ENCODE measurements at regions not wholly inside any gene's neighbourhood (a gene's known extent, or its start where the extent isn't known, plus 50 kb on each side); places are given as distances from the start of the nearest gene placed in this dataset.
"Not testable (repeated sequence)": the region's sequence is repeated elsewhere in the genome, so short reads cannot be mapped to it uniquely, and the experiment has no call there.

DNA sequence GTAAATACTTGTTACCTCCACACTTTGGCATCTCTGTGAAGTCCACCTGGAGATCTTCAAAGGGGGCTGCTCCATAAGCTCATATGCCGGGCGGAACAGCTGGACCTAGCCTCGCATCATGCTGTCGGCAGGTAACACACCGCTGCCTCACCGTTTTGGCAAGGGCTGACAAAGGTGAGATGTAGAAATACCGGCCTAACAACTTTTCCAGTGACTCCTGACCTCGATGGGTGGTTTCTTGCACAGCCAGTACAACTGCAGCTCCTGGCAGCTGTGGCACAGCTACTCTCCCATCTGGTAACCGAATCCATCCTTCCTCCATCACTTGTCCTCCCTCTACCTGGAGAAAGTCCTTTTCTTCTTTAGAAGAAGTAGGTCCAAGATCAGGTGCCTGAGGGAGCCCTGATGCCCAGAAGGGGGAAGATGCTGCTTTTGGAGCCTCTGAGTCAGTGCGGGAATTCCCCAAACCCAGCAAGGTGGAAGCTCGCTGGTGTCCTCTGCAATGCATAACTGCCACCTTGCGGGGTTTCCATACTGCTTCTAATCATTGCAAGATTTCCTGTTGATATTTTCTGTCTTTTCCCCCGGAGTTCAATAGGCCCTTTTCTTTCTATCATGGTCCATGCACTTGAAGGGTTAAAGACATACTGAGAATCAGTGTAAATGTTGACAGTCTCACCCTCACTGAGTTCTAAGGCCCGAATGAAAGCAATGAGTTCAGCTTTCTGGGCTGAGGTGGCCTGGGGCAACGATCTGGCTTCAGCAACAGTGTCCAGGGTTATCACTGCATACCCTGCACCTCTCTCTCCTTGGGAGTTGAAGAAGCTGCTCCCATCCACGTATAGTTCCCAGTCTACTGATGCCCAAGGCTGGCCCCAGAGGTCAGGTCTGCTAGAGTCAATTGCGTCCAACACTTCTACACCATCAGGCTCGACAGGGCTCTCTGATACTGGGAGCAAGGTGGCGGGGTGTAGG lies 52.9 kb upstream of the ALDH3B2 start:
- not testable (repeated sequence) for TF ChIP-seq POLR2A (IDR thresholded peaks at IDR 0.05; ENCODE audit: low read length); GATA1 (IDR thresholded peaks at IDR 0.05; ENCODE audit: low read depth, low read length)

Data from erythroblast (primary cell).